A673 (cell line): ENCODE measurements at regions not wholly inside any gene's neighbourhood (a gene's known extent, or its start where the extent isn't known, plus 50 kb on each side); places are given as distances from the start of the nearest gene placed in this dataset.

Experiments used
- BruUV-seq: library from RNA; stranded (reverse); fragments of 400-500 nt; replicated peaks from 2 replicates; lab custom pipeline; 2021; lab: Mats Ljungman, UMichigan
- CTCF ChIA-PET: fragments of 300-600 bp; sonication (Branson Sonifier 250); formaldehyde crosslinking; loops from one replicate; lab custom pipeline; 2022; ENCODE audit warnings: antibody characterized with exemption; lab: Charles Lee
- POLR2A ChIA-PET: fragments of 300-600 bp; sonication (Branson Sonifier 250); formaldehyde crosslinking; loops from one replicate; lab custom pipeline; 2022; ENCODE audit warnings: antibody characterized with exemption; ENCODE audit not compliant: low non-redundant PET; lab: Charles Lee
- DNase-seq: peaks from one replicate; pipeline ENCODE4 v3.0.0-alpha.2; 2015; ENCODE audit warnings: low spot score
- H3K27ac ChIP-seq: fragments of 200-600 bp; sonication (generic); 2 replicates; pipeline ENCODE4 v1.5.1; 2016; ENCODE audit warnings: mixed run types, low read depth, mild to moderate bottlenecking, mixed read lengths, antibody characterized with exemption, low read length; ENCODE audit not compliant: poor library complexity, severe bottlenecking
- H3K27me3 ChIP-seq: fragments of 200-600 bp; sonication (generic); replicated peaks from 2 replicates; pipeline ENCODE4 v1.6.1; 2017; ENCODE audit warnings: mixed run types, low read depth, mild to moderate bottlenecking, mixed read lengths, antibody characterized with exemption, low read length; ENCODE audit not compliant: insufficient read depth, poor library complexity
- H3K36me3 ChIP-seq: fragments of 200-600 bp; sonication (generic); 2 replicates; pipeline ENCODE4 v1.6.1; 2016; ENCODE audit warnings: mixed run types, mild to moderate bottlenecking, mixed read lengths, antibody characterized with exemption, low read length; ENCODE audit not compliant: insufficient read depth, poor library complexity, severe bottlenecking
- H3K4me1 ChIP-seq: fragments of 200-600 bp; sonication (generic); 2 replicates; pipeline ENCODE4 v1.6.1; 2017; ENCODE audit warnings: mixed run types, mild to moderate bottlenecking, mixed read lengths, antibody characterized with exemption, low read length; ENCODE audit not compliant: insufficient read depth, poor library complexity, severe bottlenecking
- H3K4me3 ChIP-seq: fragments of 200-600 bp; sonication (generic); 2 replicates; pipeline ENCODE4 v1.5.1; 2016; ENCODE audit warnings: low read depth, mixed run types, mild to moderate bottlenecking, mixed read lengths, low read length; ENCODE audit not compliant: poor library complexity, severe bottlenecking
- H3K9me3 ChIP-seq: fragments of 200-600 bp; sonication (generic); 2 replicates; pipeline ENCODE4 v1.6.1; 2016; ENCODE audit warnings: mixed run types, low read depth, mild to moderate bottlenecking, mixed read lengths, antibody characterized with exemption, low read length; ENCODE audit not compliant: poor library complexity, severe bottlenecking
- EZH2 ChIP-seq: fragments of 200-600 bp; sonication (generic); IDR thresholded peaks from 2 replicates; pipeline ENCODE4 v1.6.1; 2017; ENCODE audit warnings: borderline replicate concordance, low read depth, mild to moderate bottlenecking, mixed read lengths, antibody characterized with exemption, low read length; ENCODE audit not compliant: poor library complexity, severe bottlenecking
- intact Hi-C: fragments of 100-400 bp; cut with micrococcal nuclease; formaldehyde crosslinking; loops from one replicate; pipeline ENCODE4 v1.10.0; 2022; ENCODE audit not compliant: unreplicated experiment
- TF ChIP-seq, protein P1 (sequence below): fragments of 300-800, 200-600 bp; sonication (generic); conservative IDR thresholded peaks from 2 replicates; pipeline ENCODE4 v1.5.1; 2017; ENCODE audit warnings: low read depth, mild to moderate bottlenecking, antibody characterized with exemption, low read length, moderate library complexity, mixed read lengths

DNA sequence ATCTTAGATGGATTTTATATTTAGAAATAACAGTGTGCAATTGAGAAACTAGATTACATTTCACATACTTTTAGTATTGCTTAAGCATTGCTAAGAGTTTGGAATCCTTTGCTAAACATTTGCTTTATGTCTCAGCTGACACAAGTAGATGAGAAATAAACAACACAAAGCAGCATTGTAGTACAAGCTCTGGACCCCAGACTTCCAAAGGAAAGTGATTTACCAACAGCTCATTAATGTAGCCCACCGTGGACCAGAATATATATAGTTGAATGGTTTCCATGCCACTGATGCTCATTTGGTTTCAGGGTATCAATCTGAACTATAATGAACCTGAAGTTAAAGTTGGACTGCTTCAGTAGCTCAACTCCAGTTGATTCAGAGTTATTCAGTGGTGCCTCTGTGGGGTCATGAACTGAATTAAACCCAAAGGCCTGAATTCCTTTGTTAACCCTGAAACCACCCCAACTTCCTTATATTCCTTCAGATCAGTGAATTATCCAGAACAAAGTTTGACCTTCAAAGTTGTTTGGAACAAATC, 132.1 kb upstream of the NEIL3 start:
- Histone ChIP-seq H3K9me3 (no peaks in the 10 kb centered on the region), H3K36me3 (no peaks in the 10 kb centered on the region), H3K4me1 (no peaks in the 10 kb centered on the region), H3K27me3 (no peaks in the 10 kb centered on the region), H3K4me3 (no peak overlapping the region), H3K27ac (no peak overlapping the region)
- TF ChIP-seq, protein P1, sequence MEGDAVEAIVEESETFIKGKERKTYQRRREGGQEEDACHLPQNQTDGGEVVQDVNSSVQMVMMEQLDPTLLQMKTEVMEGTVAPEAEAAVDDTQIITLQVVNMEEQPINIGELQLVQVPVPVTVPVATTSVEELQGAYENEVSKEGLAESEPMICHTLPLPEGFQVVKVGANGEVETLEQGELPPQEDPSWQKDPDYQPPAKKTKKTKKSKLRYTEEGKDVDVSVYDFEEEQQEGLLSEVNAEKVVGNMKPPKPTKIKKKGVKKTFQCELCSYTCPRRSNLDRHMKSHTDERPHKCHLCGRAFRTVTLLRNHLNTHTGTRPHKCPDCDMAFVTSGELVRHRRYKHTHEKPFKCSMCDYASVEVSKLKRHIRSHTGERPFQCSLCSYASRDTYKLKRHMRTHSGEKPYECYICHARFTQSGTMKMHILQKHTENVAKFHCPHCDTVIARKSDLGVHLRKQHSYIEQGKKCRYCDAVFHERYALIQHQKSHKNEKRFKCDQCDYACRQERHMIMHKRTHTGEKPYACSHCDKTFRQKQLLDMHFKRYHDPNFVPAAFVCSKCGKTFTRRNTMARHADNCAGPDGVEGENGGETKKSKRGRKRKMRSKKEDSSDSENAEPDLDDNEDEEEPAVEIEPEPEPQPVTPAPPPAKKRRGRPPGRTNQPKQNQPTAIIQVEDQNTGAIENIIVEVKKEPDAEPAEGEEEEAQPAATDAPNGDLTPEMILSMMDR = no peak
- TF ChIP-seq EZH2 = no peak
- DNase-seq = no peak
- intact Hi-C loops = no loop called here
- ChIA-PET CTCF (no interaction called here), POLR2A (no interaction called here)
- no TSS peak for BruUV-seq

DNA sequence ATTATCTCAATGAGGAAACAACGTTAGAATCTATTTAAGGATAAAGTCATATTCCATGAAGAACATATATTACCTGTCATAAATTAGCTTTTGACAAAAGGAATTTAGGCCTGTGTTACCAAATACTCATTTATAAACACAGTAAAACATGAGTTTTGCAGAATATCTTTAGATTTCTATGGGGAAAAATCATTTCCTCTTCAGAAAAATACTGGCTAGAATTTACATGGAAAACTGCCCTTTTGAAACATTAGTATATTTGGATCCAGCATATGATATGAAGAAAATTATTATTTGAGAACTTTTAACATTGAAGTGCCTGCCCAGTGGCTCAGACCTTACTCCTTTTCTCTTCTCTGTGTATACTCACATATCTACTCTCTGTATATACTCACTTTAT, 131.4 kb upstream of the NEIL3 start:
- Histone ChIP-seq H3K36me3 (no peaks in the 10 kb centered on the region), H3K4me3 (no peak overlapping the region), H3K27me3 (no peaks in the 10 kb centered on the region), H3K27ac (no peak overlapping the region), H3K4me1 (no peaks in the 10 kb centered on the region), H3K9me3 (no peaks in the 10 kb centered on the region)
- POLR2A ChIA-PET = no interaction called here
- intact Hi-C loops = no loop called here
- no peak for DNase-seq
- BruUV-seq = no TSS peak
- CTCF ChIA-PET = no interaction called here
- TF ChIP-seq EZH2 = no peak
- TF ChIP-seq, protein P1 = no peak

DNA sequence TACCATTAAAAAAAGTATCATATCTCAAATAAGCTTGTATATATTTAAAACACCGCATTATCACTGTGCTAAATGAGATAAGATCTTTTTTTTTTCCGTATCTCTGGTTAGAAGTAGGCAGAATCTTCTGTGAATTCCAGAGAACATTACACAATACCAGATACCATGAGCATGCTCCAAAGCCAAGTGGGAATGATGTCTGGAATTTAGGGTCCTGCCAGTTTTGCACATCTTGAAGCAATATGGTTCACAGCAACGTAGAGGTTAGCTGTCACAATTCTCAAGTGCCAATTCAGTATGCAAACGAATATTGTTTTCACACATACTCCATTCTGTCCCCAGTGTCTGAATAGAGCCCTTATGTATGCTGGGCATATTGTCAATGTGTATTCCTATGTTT, 127.5 kb upstream of the NEIL3 start:
- ChIA-PET CTCF (no interaction called here), POLR2A (no interaction called here)
- TF ChIP-seq, protein P1 = no peak
- no peaks in the 10 kb centered on the region for H3K4me1 ChIP-seq
- intact Hi-C loops = no loop called here
- H3K27me3 ChIP-seq = no peaks in the 10 kb centered on the region
- no peak overlapping the region for H3K4me3 ChIP-seq
- H3K27ac ChIP-seq = no peak overlapping the region
- no TSS peak for BruUV-seq
- no peaks in the 10 kb centered on the region for H3K9me3 ChIP-seq
- H3K36me3 ChIP-seq = no peaks in the 10 kb centered on the region
- no peak for DNase-seq
